ENCODE measurements at regions not wholly inside any gene's neighbourhood (a gene's known extent, or its start where the extent isn't known, plus 50 kb on each side); places are given as distances from the start of the nearest gene placed in this dataset.

GRCh38 chr2:116517936-116518335 is 1296.6 kb upstream of the DDX18 start:
- no peak for DNase-seq

DNA sequence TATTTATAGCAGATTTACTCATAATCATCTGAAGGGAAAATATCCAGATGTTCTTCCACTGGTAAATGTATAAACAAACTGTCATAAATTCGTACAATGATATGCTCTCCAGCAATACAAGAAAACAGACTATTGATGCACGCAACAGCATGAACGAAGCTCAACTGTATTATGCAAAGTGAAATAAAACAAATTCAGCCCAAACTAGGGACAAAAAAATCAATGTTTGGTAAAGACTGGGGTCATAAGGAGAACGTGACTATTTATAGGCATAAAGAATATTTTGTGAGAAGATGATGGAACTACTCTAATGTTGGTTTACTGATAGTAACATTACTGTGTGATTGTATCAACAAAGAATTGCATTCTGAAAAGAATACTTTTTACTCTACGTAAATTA is 1276.7 kb upstream of the DDX18 start:
- DNase-seq, result no peak

GRCh38 chr2:116545286-116546068 is 1269.0 kb upstream of the DDX18 start:
- DNase-seq, result no peak

DNA sequence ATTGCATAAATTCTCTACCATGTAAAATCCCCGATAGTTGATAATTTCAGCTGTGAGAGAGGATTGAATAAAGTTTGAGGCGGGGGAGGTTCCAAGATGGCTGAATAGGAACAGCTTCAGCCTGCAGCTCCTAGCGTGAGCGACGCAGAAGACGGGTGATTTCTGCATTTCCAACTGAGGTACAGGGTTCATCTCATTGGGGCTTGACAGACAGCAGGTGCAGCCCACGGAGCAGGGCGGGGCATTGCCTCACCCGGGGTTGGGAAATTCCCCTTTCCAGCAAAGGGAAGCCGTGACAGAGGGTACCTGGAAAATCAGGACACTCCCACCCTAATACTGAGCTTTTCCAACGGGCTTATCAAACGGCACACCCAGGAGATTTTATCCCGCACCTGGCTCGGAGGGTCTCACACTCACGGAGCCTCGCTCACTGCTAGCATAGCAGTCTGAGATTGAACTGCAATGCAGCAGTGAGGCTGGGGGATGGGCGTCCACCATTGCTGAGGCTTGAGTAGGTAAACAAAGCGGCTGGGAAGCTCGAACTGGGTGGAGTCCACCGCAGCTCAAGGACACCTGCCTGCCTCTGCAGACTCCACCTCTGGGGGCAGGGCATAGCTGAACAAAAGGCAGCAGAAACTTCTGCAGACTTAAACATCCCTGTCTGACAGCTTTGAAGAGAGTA is 1261.6 kb upstream of the DDX18 start:
- peak; percentile 44 to 49 for DNase-seq

GRCh38 chr2:116580209-116580608 is 1234.3 kb upstream of the DDX18 start:
- no peak for DNase-seq

- DNase-seq, result no peak
Measured at GRCh38 chr2:116582850-116583249, 1231.6 kb upstream of the DDX18 start.

- DNase-seq, result no peak
Measured at GRCh38 chr2:116585669-116586327, 1228.7 kb upstream of the DDX18 start.

DNA sequence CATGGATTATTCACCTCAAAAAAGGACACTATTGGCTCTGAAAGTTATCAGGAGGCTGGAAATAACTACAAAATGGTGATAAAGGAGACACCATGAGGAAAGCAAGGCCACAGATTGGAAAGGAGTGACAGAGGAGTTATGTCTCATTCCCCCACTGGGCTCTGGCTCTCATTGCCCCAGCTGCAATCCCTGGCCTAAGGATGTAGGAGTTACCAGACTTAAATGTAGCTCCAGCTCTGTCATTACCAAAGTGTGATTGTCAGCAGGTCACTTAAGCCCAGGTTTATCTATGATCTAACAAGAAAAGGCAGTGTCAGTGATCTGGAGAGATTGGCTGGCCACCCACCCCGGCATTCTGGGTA is 1228.2 kb upstream of the DDX18 start:
- no peak for DNase-seq
